Endothelial cell of umbilical vein (primary cell): ENCODE measurements at regions not wholly inside any gene's neighbourhood (a gene's known extent, or its start where the extent isn't known, plus 50 kb on each side); places are given as distances from the start of the nearest gene placed in this dataset.

Source experiments
- BruUV-seq: library from RNA; stranded (reverse); fragments of 400-500 nt; replicated peaks from 2 replicates; lab custom pipeline; 2021; lab: Mats Ljungman, UMichigan
- CTCF ChIA-PET: fragments of 300-600, 350-600 bp; sonication (Branson Sonifier 250); formaldehyde crosslinking; loops from one replicate; lab custom pipeline; 2021; ENCODE audit warnings: antibody characterized with exemption, inconsistent platforms; lab: Charles Lee
- POLR2A ChIA-PET: fragments of 300-600, 350-600 bp; sonication (Branson Sonifier 250); formaldehyde crosslinking; loops from one replicate; lab custom pipeline; 2021; ENCODE audit warnings: antibody characterized with exemption, inconsistent platforms; lab: Charles Lee
- DNase-seq: peaks from one replicate; pipeline ENCODE4 v3.0.0-alpha.2; 2011; ENCODE audit warnings: low read depth, low spot score
- FAIRE-seq: peaks from 2 replicates; lab custom pipeline; 2011; peaks lifted over from hg19 to GRCh38; lab: Jason Lieb, UNC
- H2AFZ ChIP-seq: 2 replicates; pipeline ENCODE4 v1.6.0; 2012; ENCODE audit warnings: low read depth, low read length, control low read depth, inconsistent platforms
- H3K27ac ChIP-seq: 2 replicates; pipeline ENCODE4 v1.5.1; 2011; ENCODE audit warnings: low read depth, mild to moderate bottlenecking, control low read depth, low read length, moderate library complexity; ENCODE audit not compliant: insufficient read depth
- H3K27me3 ChIP-seq, 2 experiments: 2 replicates each; pipeline versions ENCODE4 v1.6.0 to v1.6.1; 2011; ENCODE audit warnings: low read length in 2 of 2, mixed read lengths in 1 of 2; ENCODE audit not compliant: control insufficient read depth in 2 of 2, insufficient read depth in 2 of 2
- H3K36me3 ChIP-seq, 2 experiments: 2 replicates in 1 of 2; 3 replicates in 1 of 2; pipeline ENCODE4 v1.5.1; 2011; ENCODE audit warnings: low read length in 2 of 2, mild to moderate bottlenecking in 1 of 2, moderate library complexity in 1 of 2; ENCODE audit not compliant: control insufficient read depth in 2 of 2, insufficient read depth in 2 of 2; ENCODE audit errors: extremely low read depth in 1 of 2
- H3K4me1 ChIP-seq: 3 replicates; pipeline ENCODE4 v1.5.1; 2011; ENCODE audit warnings: mild to moderate bottlenecking, low read length; ENCODE audit not compliant: control insufficient read depth, insufficient read depth; ENCODE audit errors: extremely low read depth
- H3K4me2 ChIP-seq: 2 replicates; pipeline ENCODE4 v1.6.1; 2011; ENCODE audit warnings: low read length, control low read depth, mixed read lengths; ENCODE audit not compliant: insufficient read depth
- H3K4me3 ChIP-seq, 3 experiments: fragments of 200-600 bp in 1 of 3; sonication (generic), shearing (Covaris generic) in 1 of 3; replicated peaks in 1 of 3; 2 replicates each; pipeline ENCODE4 v1.5.1; 2011 to 2016; ENCODE audit warnings: control low read depth in 3 of 3, low read length in 3 of 3, mild to moderate bottlenecking in 2 of 3, inconsistent platforms in 1 of 3, low read depth in 1 of 3, moderate library complexity in 1 of 3; ENCODE audit not compliant: insufficient read depth in 1 of 3
- H3K79me2 ChIP-seq: 2 replicates; pipeline ENCODE4 v1.6.0; 2012; ENCODE audit warnings: low read length, inconsistent platforms; ENCODE audit not compliant: control insufficient read depth, insufficient read depth
- H3K9ac ChIP-seq: replicated peaks from 2 replicates; pipeline ENCODE3; 2011; ENCODE audit warnings: low read length, control low read depth; ENCODE audit not compliant: insufficient read depth; ENCODE audit errors: extremely low read depth
- H3K9me1 ChIP-seq: replicated peaks from 3 replicates; pipeline ENCODE4 v1.6.0; 2011; ENCODE audit warnings: mild to moderate bottlenecking, low read length; ENCODE audit not compliant: control insufficient read depth, insufficient read depth; ENCODE audit errors: extremely low read depth
- H3K9me3 ChIP-seq: replicated peaks from 2 replicates; pipeline ENCODE4 v1.5.1; 2012; ENCODE audit warnings: low read length, inconsistent platforms; ENCODE audit not compliant: control insufficient read depth, insufficient read depth
- H4K20me1 ChIP-seq: replicated peaks from 2 replicates; pipeline ENCODE3; 2011; ENCODE audit warnings: mild to moderate bottlenecking, low read length; ENCODE audit not compliant: control insufficient read depth, insufficient read depth; ENCODE audit errors: extremely low read depth
- EZH2 ChIP-seq: IDR thresholded peaks from 2 replicates; pipeline ENCODE4 v1.6.1; 2012; ENCODE audit warnings: borderline replicate concordance, low read depth, mild to moderate bottlenecking, moderate library complexity, low read length, inconsistent platforms; ENCODE audit not compliant: severe bottlenecking
- FOS ChIP-seq: IDR thresholded peaks from 2 replicates; pipeline ENCODE4 v1.6.1; 2011; ENCODE audit warnings: mild to moderate bottlenecking, low read length, moderate library complexity, borderline replicate concordance; ENCODE audit not compliant: insufficient read depth
- GATA2 ChIP-seq: IDR thresholded peaks from 2 replicates; pipeline ENCODE4 v1.7.0; 2011; ENCODE audit warnings: low read depth, mild to moderate bottlenecking, moderate library complexity, mixed read lengths, low read length; ENCODE audit not compliant: insufficient read length, insufficient read depth
- JUN ChIP-seq: IDR thresholded peaks from 2 replicates; pipeline ENCODE4 v1.6.1; 2011; ENCODE audit warnings: borderline replicate concordance, low read depth; ENCODE audit not compliant: insufficient read length, insufficient read depth
- MYC ChIP-seq: IDR thresholded peaks from one replicate; pipeline ENCODE4 v1.6.1; 2011; ENCODE audit warnings: mild to moderate bottlenecking, low read depth, low read length
- POLR2A ChIP-seq: IDR thresholded peaks from 2 replicates; pipeline ENCODE4 v1.6.1; 2012; ENCODE audit warnings: low read depth, mild to moderate bottlenecking, control low read depth, low read length
- POLR2AphosphoS5 ChIP-seq: IDR thresholded peaks from 2 replicates; pipeline ENCODE4 v1.6.1; 2012; ENCODE audit warnings: low read depth, mild to moderate bottlenecking, control low read depth, low read length, moderate library complexity; ENCODE audit not compliant: insufficient read depth
- dilution Hi-C: fragments of 300-500 bp; cut with MboI; formaldehyde crosslinking; loops from one replicate; pipeline ENCODE4 v1.15.0; 2019; ENCODE audit warnings: low sequenced_read_pairs; ENCODE audit not compliant: extremely low pct_ligation_motif_present
- intact Hi-C: fragments of 100-400 bp; cut with micrococcal nuclease; formaldehyde crosslinking; loops from one replicate; pipeline ENCODE4 v1.10.0; 2022
- TF ChIP-seq, protein P1 (sequence below), 2 donors: IDR thresholded peaks; 1 replicate in 1 of 2; 2 replicates in 1 of 2; pipeline ENCODE4 v1.5.1; 2011; ENCODE audit warnings: low read length in 2 of 2, mild to moderate bottlenecking in 2 of 2, moderate library complexity in 2 of 2, control low read depth in 1 of 2, inconsistent platforms in 1 of 2, low read depth in 1 of 2; ENCODE audit not compliant: insufficient read depth in 1 of 2; ENCODE audit errors: extremely low read depth in 1 of 2
- TF ChIP-seq, protein P2 (sequence below): IDR thresholded peaks from 2 replicates; pipeline ENCODE4 v1.6.1; 2011; ENCODE audit not compliant: insufficient read depth, insufficient read length

GRCh38 chr3:40639006-40639405, 114.2 kb downstream of the ZNF621 start:
- Histone ChIP-seq H3K9ac (no peak overlapping the region), H4K20me1 (no peaks in the 10 kb centered on the region), H3K36me3 (no peaks in the 10 kb centered on the region), H2AFZ (no peak overlapping the region), H3K27me3 (no peaks in the 10 kb centered on the region), H3K27ac (no peak overlapping the region), H3K79me2 (no peaks in the 10 kb centered on the region), H3K9me1 (no peaks in the 10 kb centered on the region), H3K4me3 (no peak overlapping the region), H3K4me2 (no peak overlapping the region), H3K9me3 (no peaks in the 10 kb centered on the region), H3K4me1 (no peaks in the 10 kb centered on the region)
- TF ChIP-seq, protein P1, sequence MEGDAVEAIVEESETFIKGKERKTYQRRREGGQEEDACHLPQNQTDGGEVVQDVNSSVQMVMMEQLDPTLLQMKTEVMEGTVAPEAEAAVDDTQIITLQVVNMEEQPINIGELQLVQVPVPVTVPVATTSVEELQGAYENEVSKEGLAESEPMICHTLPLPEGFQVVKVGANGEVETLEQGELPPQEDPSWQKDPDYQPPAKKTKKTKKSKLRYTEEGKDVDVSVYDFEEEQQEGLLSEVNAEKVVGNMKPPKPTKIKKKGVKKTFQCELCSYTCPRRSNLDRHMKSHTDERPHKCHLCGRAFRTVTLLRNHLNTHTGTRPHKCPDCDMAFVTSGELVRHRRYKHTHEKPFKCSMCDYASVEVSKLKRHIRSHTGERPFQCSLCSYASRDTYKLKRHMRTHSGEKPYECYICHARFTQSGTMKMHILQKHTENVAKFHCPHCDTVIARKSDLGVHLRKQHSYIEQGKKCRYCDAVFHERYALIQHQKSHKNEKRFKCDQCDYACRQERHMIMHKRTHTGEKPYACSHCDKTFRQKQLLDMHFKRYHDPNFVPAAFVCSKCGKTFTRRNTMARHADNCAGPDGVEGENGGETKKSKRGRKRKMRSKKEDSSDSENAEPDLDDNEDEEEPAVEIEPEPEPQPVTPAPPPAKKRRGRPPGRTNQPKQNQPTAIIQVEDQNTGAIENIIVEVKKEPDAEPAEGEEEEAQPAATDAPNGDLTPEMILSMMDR (IDR thresholded peaks at IDR 0.05; ENCODE audit: extremely low read depth in 1 of 2, insufficient read depth in 1 of 2, low read depth in 1 of 2, low read length in 2 of 2): no peak
- TF ChIP-seq, protein P2, sequence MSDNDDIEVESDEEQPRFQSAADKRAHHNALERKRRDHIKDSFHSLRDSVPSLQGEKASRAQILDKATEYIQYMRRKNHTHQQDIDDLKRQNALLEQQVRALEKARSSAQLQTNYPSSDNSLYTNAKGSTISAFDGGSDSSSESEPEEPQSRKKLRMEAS: no peak
- TF ChIP-seq FOS (no peak), POLR2A (no peak), POLR2AphosphoS5 (no peak), MYC (no peak), EZH2 (no peak), JUN (no peak), GATA2 (no peak)
- ChIA-PET CTCF (no interaction called here), POLR2A (no interaction called here)
- DNase-seq (no peak), FAIRE-seq (no peak)
- dilution Hi-C loops: no loop called here
- BruUV-seq: no TSS peak
- intact Hi-C loops: no loop called here
